GM12878 (cell line): ENCODE measurements at regions not wholly inside any gene's neighbourhood (a gene's known extent, or its start where the extent isn't known, plus 50 kb on each side); places are given as distances from the start of the nearest gene placed in this dataset.

Experiments used
- POLR2A ChIP-seq: IDR thresholded peaks from 2 replicates; pipeline ENCODE4 v1.6.1; 2011; ENCODE audit warnings: low read depth, mild to moderate bottlenecking, low read length
- SP1 ChIP-seq: IDR thresholded peaks from one replicate; pipeline ENCODE4 v1.6.1; 2011; ENCODE audit warnings: low read depth, low read length
- TF ChIP-seq, protein P1 (sequence below): IDR thresholded peaks from 2 replicates; pipeline ENCODE4 v1.6.1; 2012; ENCODE audit warnings: low read depth, low read length, improper control_type of control experiment

DNA sequence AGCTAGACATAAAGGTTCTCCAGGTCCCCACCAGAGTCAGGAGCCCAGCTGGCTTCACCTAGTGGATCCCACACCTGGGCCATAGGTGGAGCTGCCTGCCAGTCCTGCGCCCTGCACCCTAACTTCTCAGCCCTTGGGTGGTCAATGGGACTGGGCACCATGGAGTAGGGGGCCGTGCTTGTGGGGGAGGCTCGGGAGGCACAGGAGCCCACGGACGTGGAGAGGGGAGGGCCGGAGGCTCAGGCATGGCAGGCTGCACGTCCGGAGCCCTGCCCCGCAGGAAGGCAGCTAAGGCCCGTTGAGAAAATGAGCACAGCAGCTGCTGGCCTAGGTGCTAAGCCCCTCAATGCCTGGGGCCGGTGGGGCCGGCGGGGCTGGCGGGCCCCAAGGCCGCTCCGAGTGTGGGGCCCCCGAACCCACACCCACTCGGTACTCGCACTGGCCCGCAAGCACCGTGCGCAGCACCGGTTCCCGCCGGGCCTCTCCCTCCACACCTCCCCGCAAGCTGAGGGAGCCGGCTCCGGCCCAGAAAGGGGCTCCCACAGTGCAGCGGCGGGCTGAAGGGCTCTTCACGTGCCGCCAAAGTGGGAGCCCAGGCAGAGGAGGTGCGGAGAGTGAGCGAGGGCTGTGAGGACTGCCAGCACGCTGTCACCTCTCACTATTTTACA lies 291.1 kb downstream of the KLHL4 start:
- TF ChIP-seq SP1 (no peak), POLR2A (no peak)
- TF ChIP-seq, protein P1, sequence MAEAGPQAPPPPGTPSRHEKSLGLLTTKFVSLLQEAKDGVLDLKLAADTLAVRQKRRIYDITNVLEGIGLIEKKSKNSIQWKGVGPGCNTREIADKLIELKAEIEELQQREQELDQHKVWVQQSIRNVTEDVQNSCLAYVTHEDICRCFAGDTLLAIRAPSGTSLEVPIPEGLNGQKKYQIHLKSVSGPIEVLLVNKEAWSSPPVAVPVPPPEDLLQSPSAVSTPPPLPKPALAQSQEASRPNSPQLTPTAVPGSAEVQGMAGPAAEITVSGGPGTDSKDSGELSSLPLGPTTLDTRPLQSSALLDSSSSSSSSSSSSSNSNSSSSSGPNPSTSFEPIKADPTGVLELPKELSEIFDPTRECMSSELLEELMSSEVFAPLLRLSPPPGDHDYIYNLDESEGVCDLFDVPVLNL: no peak
